ENCODE measurements at regions not wholly inside any gene's neighbourhood (a gene's known extent, or its start where the extent isn't known, plus 50 kb on each side); places are given as distances from the start of the nearest gene placed in this dataset.

- no peak for TF ChIP-seq TCF4 (CRISPR knock-in tag; IDR thresholded peaks at IDR 0.05; ENCODE audit: borderline replicate concordance)
- no peak for TF ChIP-seq POU6F1 (CRISPR knock-in tag; IDR thresholded peaks at IDR 0.05; ENCODE audit: borderline replicate concordance, low read depth)
- no peak for TF ChIP-seq ZFP30 (CRISPR knock-in tag; IDR thresholded peaks at IDR 0.05)
- TF ChIP-seq CREB5 (CRISPR knock-in tag; IDR thresholded peaks at IDR 0.05; ENCODE audit: low read depth) = no peak
- no peak for TF ChIP-seq CSRNP3 (CRISPR knock-in tag; IDR thresholded peaks at IDR 0.05)
- TF ChIP-seq BACH2 (CRISPR knock-in tag; IDR thresholded peaks at IDR 0.05; ENCODE audit: borderline replicate concordance) = no peak
- no peak for TF ChIP-seq ZNF8 (CRISPR knock-in tag; IDR thresholded peaks at IDR 0.05)
- no peak for TF ChIP-seq ARNTL (CRISPR knock-in tag; IDR thresholded peaks at IDR 0.05; ENCODE audit: borderline replicate concordance, low read depth)
- TF ChIP-seq ESRRG (CRISPR knock-in tag; IDR thresholded peaks at IDR 0.05) = no peak
- no peak for TF ChIP-seq ISL1 (CRISPR knock-in tag; IDR thresholded peaks at IDR 0.05)
- no peak for TF ChIP-seq OSR1 (CRISPR knock-in tag; IDR thresholded peaks at IDR 0.05)
- TF ChIP-seq RARB (CRISPR knock-in tag; IDR thresholded peaks at IDR 0.05) = no peak
- no peak for ATAC-seq
These were observed 293.2 kb upstream of the DCC start for GRCh38 chr18:52046842-52047241.

GRCh38 chr18:52054324-52054723 lies 285.7 kb upstream of the DCC start:
- no peak for ATAC-seq
- TF ChIP-seq GLIS3 (CRISPR knock-in tag; IDR thresholded peaks at IDR 0.05) = no peak

- no peak for ATAC-seq
- TF ChIP-seq PPARA (CRISPR knock-in tag; IDR thresholded peaks at IDR 0.05; ENCODE audit: borderline replicate concordance) (no peak), ZFP30 (CRISPR knock-in tag; IDR thresholded peaks at IDR 0.05) (no peak), CREB5 (CRISPR knock-in tag; IDR thresholded peaks at IDR 0.05; ENCODE audit: low read depth) (no peak), ISL1 (CRISPR knock-in tag; IDR thresholded peaks at IDR 0.05) (no peak), TOX (CRISPR knock-in tag; IDR thresholded peaks at IDR 0.05; ENCODE audit: borderline replicate concordance) (no peak), ARNTL (CRISPR knock-in tag; IDR thresholded peaks at IDR 0.05; ENCODE audit: borderline replicate concordance, low read depth) (no peak), POU6F1 (CRISPR knock-in tag; IDR thresholded peaks at IDR 0.05; ENCODE audit: borderline replicate concordance, low read depth) (no peak), OSR1 (CRISPR knock-in tag; IDR thresholded peaks at IDR 0.05) (no peak)
These were observed 279.2 kb upstream of the DCC start for GRCh38 chr18:52060607-52061304.

- no peak for ATAC-seq
- no peak for TF ChIP-seq ISL1 (CRISPR knock-in tag; IDR thresholded peaks at IDR 0.05)
- TF ChIP-seq CREB5 (CRISPR knock-in tag; IDR thresholded peaks at IDR 0.05; ENCODE audit: low read depth) = no peak
- no peak for TF ChIP-seq TOX (CRISPR knock-in tag; IDR thresholded peaks at IDR 0.05; ENCODE audit: borderline replicate concordance)
- no peak for TF ChIP-seq ARNTL (CRISPR knock-in tag; IDR thresholded peaks at IDR 0.05; ENCODE audit: borderline replicate concordance, low read depth)
- no peak for TF ChIP-seq RARB (CRISPR knock-in tag; IDR thresholded peaks at IDR 0.05)
- no peak for TF ChIP-seq SNAI2 (CRISPR knock-in tag; IDR thresholded peaks at IDR 0.05)
- TF ChIP-seq CSRNP3 (CRISPR knock-in tag; IDR thresholded peaks at IDR 0.05) = no peak
- TF ChIP-seq GLIS3 (CRISPR knock-in tag; IDR thresholded peaks at IDR 0.05) = no peak
- no peak for TF ChIP-seq TSHZ2 (CRISPR knock-in tag; IDR thresholded peaks at IDR 0.05)
- TF ChIP-seq CSDC2 (CRISPR knock-in tag; IDR thresholded peaks at IDR 0.05) = no peak
- no peak for TF ChIP-seq ZFP3 (CRISPR knock-in tag; IDR thresholded peaks at IDR 0.05)
- TF ChIP-seq PPARA (CRISPR knock-in tag; IDR thresholded peaks at IDR 0.05; ENCODE audit: borderline replicate concordance) = no peak
- no peak for TF ChIP-seq ESRRG (CRISPR knock-in tag; IDR thresholded peaks at IDR 0.05)
- TF ChIP-seq ZNF70 (CRISPR knock-in tag; IDR thresholded peaks at IDR 0.05) = no peak
- TF ChIP-seq ZFP30 (CRISPR knock-in tag; IDR thresholded peaks at IDR 0.05) = no peak
- no peak for TF ChIP-seq OSR1 (CRISPR knock-in tag; IDR thresholded peaks at IDR 0.05)
- no peak for TF ChIP-seq ZC3H10 (CRISPR knock-in tag; IDR thresholded peaks at IDR 0.05)
These were observed 276.1 kb upstream of the DCC start for GRCh38 chr18:52063923-52064322.

All from SK-N-SH treated with all-trans-retinoic acid at 6 μM for 48 hours (cell line).